ENCODE measurements at regions not wholly inside any gene's neighbourhood (a gene's known extent, or its start where the extent isn't known, plus 50 kb on each side); places are given as distances from the start of the nearest gene placed in this dataset.
A peak's percentile ranks its signal among the peaks of the same experiment; 100 is the strongest.

DNA sequence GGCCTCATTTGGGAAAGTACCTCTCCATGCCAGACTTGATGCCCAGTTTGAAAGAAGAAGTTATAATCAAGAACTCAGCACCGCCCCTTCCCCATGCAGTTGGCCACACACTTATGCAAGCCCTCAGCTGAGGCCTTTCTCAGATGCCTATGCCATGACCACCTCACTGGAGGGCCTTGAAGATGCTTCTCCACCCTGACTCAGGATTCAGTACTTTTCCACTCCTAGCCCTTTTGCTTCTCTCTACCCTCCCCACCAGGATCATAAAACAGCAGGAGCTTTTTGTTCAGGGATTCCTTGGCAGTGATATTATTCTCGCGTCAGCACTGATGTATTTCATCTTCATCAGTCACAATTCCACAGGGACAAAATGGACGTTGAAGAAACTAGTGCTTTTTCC, 313.5 kb downstream of the PYDC2 start (continued):
- TF ChIP-seq, protein P1, sequence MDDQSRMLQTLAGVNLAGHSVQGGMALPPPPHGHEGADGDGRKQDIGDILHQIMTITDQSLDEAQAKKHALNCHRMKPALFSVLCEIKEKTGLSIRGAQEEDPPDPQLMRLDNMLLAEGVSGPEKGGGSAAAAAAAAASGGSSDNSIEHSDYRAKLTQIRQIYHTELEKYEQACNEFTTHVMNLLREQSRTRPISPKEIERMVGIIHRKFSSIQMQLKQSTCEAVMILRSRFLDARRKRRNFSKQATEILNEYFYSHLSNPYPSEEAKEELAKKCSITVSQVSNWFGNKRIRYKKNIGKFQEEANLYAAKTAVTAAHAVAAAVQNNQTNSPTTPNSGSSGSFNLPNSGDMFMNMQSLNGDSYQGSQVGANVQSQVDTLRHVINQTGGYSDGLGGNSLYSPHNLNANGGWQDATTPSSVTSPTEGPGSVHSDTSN (CRISPR knock-in tag; IDR thresholded peaks at IDR 0.05): no peak
- peak; percentile 66 for TF ChIP-seq PRDM1 (tag by site-specific recombination; IDR thresholded peaks at IDR 0.05)
- 0 out of 2 replicates have a peak, but pooled peaks have one; percentile 10 for TF ChIP-seq ZNF596 (tag by site-specific recombination; IDR thresholded peaks at IDR 0.05)
- TF ChIP-seq, protein P2, sequence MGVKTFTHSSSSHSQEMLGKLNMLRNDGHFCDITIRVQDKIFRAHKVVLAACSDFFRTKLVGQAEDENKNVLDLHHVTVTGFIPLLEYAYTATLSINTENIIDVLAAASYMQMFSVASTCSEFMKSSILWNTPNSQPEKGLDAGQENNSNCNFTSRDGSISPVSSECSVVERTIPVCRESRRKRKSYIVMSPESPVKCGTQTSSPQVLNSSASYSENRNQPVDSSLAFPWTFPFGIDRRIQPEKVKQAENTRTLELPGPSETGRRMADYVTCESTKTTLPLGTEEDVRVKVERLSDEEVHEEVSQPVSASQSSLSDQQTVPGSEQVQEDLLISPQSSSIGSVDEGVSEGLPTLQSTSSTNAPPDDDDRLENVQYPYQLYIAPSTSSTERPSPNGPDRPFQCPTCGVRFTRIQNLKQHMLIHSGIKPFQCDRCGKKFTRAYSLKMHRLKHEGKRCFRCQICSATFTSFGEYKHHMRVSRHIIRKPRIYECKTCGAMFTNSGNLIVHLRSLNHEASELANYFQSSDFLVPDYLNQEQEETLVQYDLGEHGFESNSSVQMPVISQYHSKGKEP (tag by site-specific recombination; IDR thresholded peaks at IDR 0.05): 0 out of 2 replicates have a peak, but pooled peaks have one; percentile 14
- TF ChIP-seq, protein P3, sequence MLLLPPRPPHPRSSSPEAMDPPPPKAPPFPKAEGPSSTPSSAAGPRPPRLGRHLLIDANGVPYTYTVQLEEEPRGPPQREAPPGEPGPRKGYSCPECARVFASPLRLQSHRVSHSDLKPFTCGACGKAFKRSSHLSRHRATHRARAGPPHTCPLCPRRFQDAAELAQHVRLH (tag by site-specific recombination; IDR thresholded peaks at IDR 0.05): peak; percentile 55; the same call in 1 of the 2 replicates
- TF ChIP-seq KLF16 (tag by site-specific recombination; IDR thresholded peaks at IDR 0.05): no peak
- TF ChIP-seq, protein P4, sequence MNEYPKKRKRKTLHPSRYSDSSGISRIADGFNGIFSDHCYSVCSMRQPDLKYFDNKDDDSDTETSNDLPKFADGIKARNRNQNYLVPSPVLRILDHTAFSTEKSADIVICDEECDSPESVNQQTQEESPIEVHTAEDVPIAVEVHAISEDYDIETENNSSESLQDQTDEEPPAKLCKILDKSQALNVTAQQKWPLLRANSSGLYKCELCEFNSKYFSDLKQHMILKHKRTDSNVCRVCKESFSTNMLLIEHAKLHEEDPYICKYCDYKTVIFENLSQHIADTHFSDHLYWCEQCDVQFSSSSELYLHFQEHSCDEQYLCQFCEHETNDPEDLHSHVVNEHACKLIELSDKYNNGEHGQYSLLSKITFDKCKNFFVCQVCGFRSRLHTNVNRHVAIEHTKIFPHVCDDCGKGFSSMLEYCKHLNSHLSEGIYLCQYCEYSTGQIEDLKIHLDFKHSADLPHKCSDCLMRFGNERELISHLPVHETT (tag by site-specific recombination; IDR thresholded peaks at IDR 0.05): peak; percentile 72; the same call in 1 of the 2 replicates
- TF ChIP-seq KLF8 (tag by site-specific recombination; IDR thresholded peaks at IDR 0.05): peak; percentile 67; the same call in 1 of the 2 replicates
- TF ChIP-seq, protein P5, sequence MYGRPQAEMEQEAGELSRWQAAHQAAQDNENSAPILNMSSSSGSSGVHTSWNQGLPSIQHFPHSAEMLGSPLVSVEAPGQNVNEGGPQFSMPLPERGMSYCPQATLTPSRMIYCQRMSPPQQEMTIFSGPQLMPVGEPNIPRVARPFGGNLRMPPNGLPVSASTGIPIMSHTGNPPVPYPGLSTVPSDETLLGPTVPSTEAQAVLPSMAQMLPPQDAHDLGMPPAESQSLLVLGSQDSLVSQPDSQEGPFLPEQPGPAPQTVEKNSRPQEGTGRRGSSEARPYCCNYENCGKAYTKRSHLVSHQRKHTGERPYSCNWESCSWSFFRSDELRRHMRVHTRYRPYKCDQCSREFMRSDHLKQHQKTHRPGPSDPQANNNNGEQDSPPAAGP (tag by site-specific recombination; IDR thresholded peaks at IDR 0.05): 0 out of 2 replicates have a peak, but pooled peaks have one; percentile 44
- TF ChIP-seq, protein P6, sequence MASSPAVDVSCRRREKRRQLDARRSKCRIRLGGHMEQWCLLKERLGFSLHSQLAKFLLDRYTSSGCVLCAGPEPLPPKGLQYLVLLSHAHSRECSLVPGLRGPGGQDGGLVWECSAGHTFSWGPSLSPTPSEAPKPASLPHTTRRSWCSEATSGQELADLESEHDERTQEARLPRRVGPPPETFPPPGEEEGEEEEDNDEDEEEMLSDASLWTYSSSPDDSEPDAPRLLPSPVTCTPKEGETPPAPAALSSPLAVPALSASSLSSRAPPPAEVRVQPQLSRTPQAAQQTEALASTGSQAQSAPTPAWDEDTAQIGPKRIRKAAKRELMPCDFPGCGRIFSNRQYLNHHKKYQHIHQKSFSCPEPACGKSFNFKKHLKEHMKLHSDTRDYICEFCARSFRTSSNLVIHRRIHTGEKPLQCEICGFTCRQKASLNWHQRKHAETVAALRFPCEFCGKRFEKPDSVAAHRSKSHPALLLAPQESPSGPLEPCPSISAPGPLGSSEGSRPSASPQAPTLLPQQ (tag by site-specific recombination; IDR thresholded peaks at IDR 0.05): 0 out of 2 replicates have a peak, but pooled peaks have one; percentile 37
- peak; percentile 96 for TF ChIP-seq ZNF629 (tag by site-specific recombination; IDR thresholded peaks at IDR 0.05)
- peak; percentile 80 for TF ChIP-seq ZNF24 (tag by site-specific recombination; IDR thresholded peaks at IDR 0.05)
- TF ChIP-seq, protein P7, sequence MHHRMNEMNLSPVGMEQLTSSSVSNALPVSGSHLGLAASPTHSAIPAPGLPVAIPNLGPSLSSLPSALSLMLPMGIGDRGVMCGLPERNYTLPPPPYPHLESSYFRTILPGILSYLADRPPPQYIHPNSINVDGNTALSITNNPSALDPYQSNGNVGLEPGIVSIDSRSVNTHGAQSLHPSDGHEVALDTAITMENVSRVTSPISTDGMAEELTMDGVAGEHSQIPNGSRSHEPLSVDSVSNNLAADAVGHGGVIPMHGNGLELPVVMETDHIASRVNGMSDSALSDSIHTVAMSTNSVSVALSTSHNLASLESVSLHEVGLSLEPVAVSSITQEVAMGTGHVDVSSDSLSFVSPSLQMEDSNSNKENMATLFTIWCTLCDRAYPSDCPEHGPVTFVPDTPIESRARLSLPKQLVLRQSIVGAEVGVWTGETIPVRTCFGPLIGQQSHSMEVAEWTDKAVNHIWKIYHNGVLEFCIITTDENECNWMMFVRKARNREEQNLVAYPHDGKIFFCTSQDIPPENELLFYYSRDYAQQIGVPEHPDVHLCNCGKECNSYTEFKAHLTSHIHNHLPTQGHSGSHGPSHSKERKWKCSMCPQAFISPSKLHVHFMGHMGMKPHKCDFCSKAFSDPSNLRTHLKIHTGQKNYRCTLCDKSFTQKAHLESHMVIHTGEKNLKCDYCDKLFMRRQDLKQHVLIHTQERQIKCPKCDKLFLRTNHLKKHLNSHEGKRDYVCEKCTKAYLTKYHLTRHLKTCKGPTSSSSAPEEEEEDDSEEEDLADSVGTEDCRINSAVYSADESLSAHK (tag by site-specific recombination; IDR thresholded peaks at IDR 0.05): peak; percentile 76
- peak; percentile 69; the same call in 1 of the 2 replicates for TF ChIP-seq GLIS1 (tag by site-specific recombination; IDR thresholded peaks at IDR 0.05)
- TF ChIP-seq ZNF610 (tag by site-specific recombination; IDR thresholded peaks at IDR 0.05; ENCODE audit: borderline replicate concordance): peak; percentile 35; the same call in 1 of the 2 replicates
- no peak for TF ChIP-seq ZNF521 (tag by site-specific recombination; IDR thresholded peaks at IDR 0.05)
- peak; percentile 70 for TF ChIP-seq ZNF10 (tag by site-specific recombination; IDR thresholded peaks at IDR 0.05)
- TF ChIP-seq ZXDB (tag by site-specific recombination; IDR thresholded peaks at IDR 0.05): peak; percentile 71; the same call in 1 of the 2 replicates
- TF ChIP-seq, protein P8, sequence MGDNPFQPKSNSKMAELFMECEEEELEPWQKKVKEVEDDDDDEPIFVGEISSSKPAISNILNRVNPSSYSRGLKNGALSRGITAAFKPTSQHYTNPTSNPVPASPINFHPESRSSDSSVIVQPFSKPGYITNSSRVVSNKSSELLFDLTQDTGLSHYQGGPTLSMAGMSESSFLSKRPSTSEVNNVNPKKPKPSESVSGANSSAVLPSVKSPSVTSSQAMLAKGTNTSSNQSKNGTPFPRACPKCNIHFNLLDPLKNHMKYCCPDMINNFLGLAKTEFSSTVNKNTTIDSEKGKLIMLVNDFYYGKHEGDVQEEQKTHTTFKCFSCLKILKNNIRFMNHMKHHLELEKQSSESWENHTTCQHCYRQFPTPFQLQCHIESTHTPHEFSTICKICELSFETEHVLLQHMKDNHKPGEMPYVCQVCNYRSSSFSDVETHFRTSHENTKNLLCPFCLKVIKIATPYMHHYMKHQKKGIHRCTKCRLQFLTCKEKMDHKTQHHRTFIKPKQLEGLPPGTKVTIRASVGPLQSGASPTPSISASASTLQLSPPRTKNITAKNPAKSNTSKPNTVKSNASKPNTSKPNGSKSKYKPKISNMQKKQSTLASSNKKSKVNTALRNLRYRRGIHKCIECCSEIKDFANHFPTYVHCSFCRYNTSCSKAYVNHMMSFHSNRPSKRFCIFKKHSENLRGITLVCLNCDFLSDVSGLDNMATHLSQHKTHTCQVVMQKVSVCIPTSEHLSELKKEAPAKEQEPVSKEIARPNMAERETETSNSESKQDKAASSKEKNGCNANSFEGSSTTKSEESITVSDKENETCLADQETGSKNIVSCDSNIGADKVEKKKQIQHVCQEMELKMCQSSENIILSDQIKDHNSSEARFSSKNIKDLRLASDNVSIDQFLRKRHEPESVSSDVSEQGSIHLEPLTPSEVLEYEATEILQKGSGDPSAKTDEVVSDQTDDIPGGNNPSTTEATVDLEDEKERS (tag by site-specific recombination; IDR thresholded peaks at IDR 0.05): peak; percentile 65; the same call in 1 of the 2 replicates
- peak; percentile 63 for TF ChIP-seq ZBTB17 (tag by site-specific recombination; IDR thresholded peaks at IDR 0.05)
- TF ChIP-seq, protein P9, sequence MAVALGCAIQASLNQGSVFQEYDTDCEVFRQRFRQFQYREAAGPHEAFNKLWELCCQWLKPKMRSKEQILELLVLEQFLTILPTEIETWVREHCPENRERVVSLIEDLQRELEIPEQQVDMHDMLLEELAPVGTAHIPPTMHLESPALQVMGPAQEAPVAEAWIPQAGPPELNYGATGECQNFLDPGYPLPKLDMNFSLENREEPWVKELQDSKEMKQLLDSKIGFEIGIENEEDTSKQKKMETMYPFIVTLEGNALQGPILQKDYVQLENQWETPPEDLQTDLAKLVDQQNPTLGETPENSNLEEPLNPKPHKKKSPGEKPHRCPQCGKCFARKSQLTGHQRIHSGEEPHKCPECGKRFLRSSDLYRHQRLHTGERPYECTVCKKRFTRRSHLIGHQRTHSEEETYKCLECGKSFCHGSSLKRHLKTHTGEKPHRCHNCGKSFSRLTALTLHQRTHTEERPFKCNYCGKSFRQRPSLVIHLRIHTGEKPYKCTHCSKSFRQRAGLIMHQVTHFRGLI (tag by site-specific recombination; IDR thresholded peaks at IDR 0.05): peak; percentile 38; the same call in 1 of the 2 replicates
- no peak for TF ChIP-seq ZNF621 (tag by site-specific recombination; IDR thresholded peaks at IDR 0.05)
- TF ChIP-seq FEZF1 (tag by site-specific recombination; IDR thresholded peaks at IDR 0.05): peak; percentile 76
- TF ChIP-seq ZNF169 (tag by site-specific recombination; IDR thresholded peaks at IDR 0.05): no peak
- TF ChIP-seq ZNF558 (tag by site-specific recombination; IDR thresholded peaks at IDR 0.05): peak; percentile 87
- no peak for TF ChIP-seq GLIS2 (tag by site-specific recombination; IDR thresholded peaks at IDR 0.05)

Data from HEK293 (cell line).